ENCODE measurements at regions not wholly inside any gene's neighbourhood (a gene's known extent, or its start where the extent isn't known, plus 50 kb on each side); places are given as distances from the start of the nearest gene placed in this dataset.

GRCh38 chr3:153848702-153849101, 272.5 kb upstream of the ARHGEF26 start:
- no peak overlapping the region for H3K27ac ChIP-seq (ENCODE audit: extremely low read depth, low read depth, low read length)
- H3K4me3 ChIP-seq (ENCODE audit: low read depth, low read length) = no peak overlapping the region
- H3K9me3 ChIP-seq (ENCODE audit: control insufficient read depth, insufficient read depth, low read depth, low read length) = no peaks in the 10 kb centered on the region
- CTCF ChIA-PET = interaction anchor here (1.2 kb wide), 1 partner anchor 9 kb away, joined by 3 read pairs; no protein-coding TSS in a partner anchor
- TF ChIP-seq OVOL3 (tag by site-specific recombination; IDR thresholded peaks at IDR 0.05) (no peak), ZNF677 (tag by site-specific recombination; IDR thresholded peaks at IDR 0.05) (no peak), ZNF48 (tag by site-specific recombination; IDR thresholded peaks at IDR 0.05) (no peak), GLI4 (tag by site-specific recombination; IDR thresholded peaks at IDR 0.05) (no peak), ELK4 (IDR thresholded peaks at IDR 0.05; ENCODE audit: borderline replicate concordance, low read depth, low read length) (no peak), ZNF211 (tag by site-specific recombination; IDR thresholded peaks at IDR 0.05; ENCODE audit: low read depth) (no peak), ZNF274 (IDR thresholded peaks at IDR 0.05; ENCODE audit: low read length) (no peak), ZNF274 (tag by site-specific recombination; IDR thresholded peaks at IDR 0.05; ENCODE audit: borderline replicate concordance) (no peak), ZNF596 (tag by site-specific recombination; IDR thresholded peaks at IDR 0.05) (no peak), ZBTB17 (tag by site-specific recombination; IDR thresholded peaks at IDR 0.05) (no peak), ZNF138 (tag by site-specific recombination; IDR thresholded peaks at IDR 0.05; ENCODE audit: borderline replicate concordance) (no peak), ZNF10 (tag by site-specific recombination; IDR thresholded peaks at IDR 0.05) (no peak), ZNF426 (tag by site-specific recombination; IDR thresholded peaks at IDR 0.05) (no peak), ZEB2 (tag by site-specific recombination; IDR thresholded peaks at IDR 0.05) (no peak), ZNF585B (tag by site-specific recombination; IDR thresholded peaks at IDR 0.05) (no peak), RBAK (tag by site-specific recombination; IDR thresholded peaks at IDR 0.05) (no peak), PBX3 (CRISPR knock-in tag; IDR thresholded peaks at IDR 0.05) (no peak), ZNF791 (tag by site-specific recombination; IDR thresholded peaks at IDR 0.05) (no peak), ZFP37 (tag by site-specific recombination; IDR thresholded peaks at IDR 0.05) (no peak), ZNF639 (tag by site-specific recombination; IDR thresholded peaks at IDR 0.05) (no peak), ZNF221 (tag by site-specific recombination; IDR thresholded peaks at IDR 0.05; ENCODE audit: borderline replicate concordance) (no peak)
- H3K36me3 ChIP-seq (ENCODE audit: control insufficient read depth in 2 of 2, insufficient read depth in 1 of 2, low read length in 2 of 2) = no peaks in the 10 kb centered on the region
- POLR2A ChIA-PET = no interaction called here
- no peaks in the 10 kb centered on the region for H3K4me1 ChIP-seq (ENCODE audit: control insufficient read depth, insufficient read depth, low read length)

- CTCF ChIA-PET = interaction anchor here (0.8 kb wide), 1 partner anchor 12 kb away, joined by 3 read pairs; no protein-coding TSS in a partner anchor
- no peaks in the 10 kb centered on the region for H3K9me3 ChIP-seq (ENCODE audit: control insufficient read depth, insufficient read depth, low read depth, low read length)
- POLR2A ChIA-PET = no interaction called here
- TF ChIP-seq ZNF221 (tag by site-specific recombination; IDR thresholded peaks at IDR 0.05; ENCODE audit: borderline replicate concordance) (no peak), BCL11B (tag by site-specific recombination; IDR thresholded peaks at IDR 0.05; ENCODE audit: low read depth) (no peak), BCL11A (tag by site-specific recombination; IDR thresholded peaks at IDR 0.05; ENCODE audit: low read depth) (no peak), ZBTB8A (tag by site-specific recombination; IDR thresholded peaks at IDR 0.05) (no peak), ZNF26 (tag by site-specific recombination; IDR thresholded peaks at IDR 0.05) (no peak), ZNF146 (tag by site-specific recombination; IDR thresholded peaks at IDR 0.05) (no peak), ZNF791 (tag by site-specific recombination; IDR thresholded peaks at IDR 0.05) (no peak), REPIN1 (tag by site-specific recombination; IDR thresholded peaks at IDR 0.05; ENCODE audit: low read depth) (no peak), REST (tag by site-specific recombination; IDR thresholded peaks at IDR 0.05) (no peak), ZNF354C (tag by site-specific recombination; IDR thresholded peaks at IDR 0.05; ENCODE audit: borderline replicate concordance, low read depth) (no peak)
Measured at GRCh38 chr3:153852355-153852754, 268.8 kb upstream of the ARHGEF26 start.

More at GRCh38 chr3:153852355-153852754, 268.8 kb upstream of the ARHGEF26 start:
- Histone ChIP-seq H3K4me1 (ENCODE audit: control insufficient read depth, insufficient read depth, low read length) (no peaks in the 10 kb centered on the region; the same call in 1 of the 2 replicates), H3K27ac (ENCODE audit: extremely low read depth, low read depth, low read length) (no peak overlapping the region), H3K4me3 (ENCODE audit: low read depth, low read length) (no peak overlapping the region), H3K36me3 (ENCODE audit: control insufficient read depth in 2 of 2, insufficient read depth in 1 of 2, low read length in 2 of 2) (no peaks in the 10 kb centered on the region)

Data from HEK293 (cell line).